Brain microvascular endothelial cell (primary cell): ENCODE measurements at regions not wholly inside any gene's neighbourhood (a gene's known extent, or its start where the extent isn't known, plus 50 kb on each side); places are given as distances from the start of the nearest gene placed in this dataset.

Experiments used
- DNase-seq: peaks from one replicate; pipeline ENCODE4 v3.0.0-alpha.2; 2020
- H3K27ac ChIP-seq: fragments of 250-450 bp; sonication (Bioruptor Pico); 2 replicates; pipeline ENCODE4 v1.5.1; 2020; ENCODE audit warnings: mild to moderate bottlenecking, moderate library complexity
- H3K27me3 ChIP-seq: fragments of 250-450 bp; sonication (Bioruptor Pico); replicated peaks from 2 replicates; pipeline ENCODE4 v1.5.1; 2020; ENCODE audit warnings: mild to moderate bottlenecking
- H3K36me3 ChIP-seq: fragments of 250-450 bp; sonication (Bioruptor Pico); replicated peaks from 2 replicates; pipeline ENCODE4 v1.5.1; 2020; ENCODE audit warnings: mild to moderate bottlenecking
- H3K4me3 ChIP-seq: 2 replicates; pipeline ENCODE4 v1.5.1; 2011; ENCODE audit warnings: low read depth, mild to moderate bottlenecking, control low read depth, low read length, moderate library complexity
- in situ Hi-C: cut with HindIII; loops from 2 replicates; pipeline ENCODE4 v1.10.0; 2017; ENCODE audit warnings: low sequenced_read_pairs, low pct_ligation_motif_present
- TF ChIP-seq, protein P1 (sequence below): IDR thresholded peaks from 2 replicates; pipeline ENCODE4 v1.5.1; 2011; ENCODE audit warnings: low read depth, mild to moderate bottlenecking, moderate library complexity, low read length, control low read depth, inconsistent platforms; ENCODE audit errors: missing control alignments

GRCh38 chr5:125505115-125505514 is 758.7 kb upstream of the ZNF608 start:
- Histone ChIP-seq H3K27ac (no peak overlapping the region), H3K4me3 (no peak overlapping the region), H3K27me3 (no peaks in the 10 kb centered on the region), H3K36me3 (no peaks in the 10 kb centered on the region)
- TF ChIP-seq, protein P1, sequence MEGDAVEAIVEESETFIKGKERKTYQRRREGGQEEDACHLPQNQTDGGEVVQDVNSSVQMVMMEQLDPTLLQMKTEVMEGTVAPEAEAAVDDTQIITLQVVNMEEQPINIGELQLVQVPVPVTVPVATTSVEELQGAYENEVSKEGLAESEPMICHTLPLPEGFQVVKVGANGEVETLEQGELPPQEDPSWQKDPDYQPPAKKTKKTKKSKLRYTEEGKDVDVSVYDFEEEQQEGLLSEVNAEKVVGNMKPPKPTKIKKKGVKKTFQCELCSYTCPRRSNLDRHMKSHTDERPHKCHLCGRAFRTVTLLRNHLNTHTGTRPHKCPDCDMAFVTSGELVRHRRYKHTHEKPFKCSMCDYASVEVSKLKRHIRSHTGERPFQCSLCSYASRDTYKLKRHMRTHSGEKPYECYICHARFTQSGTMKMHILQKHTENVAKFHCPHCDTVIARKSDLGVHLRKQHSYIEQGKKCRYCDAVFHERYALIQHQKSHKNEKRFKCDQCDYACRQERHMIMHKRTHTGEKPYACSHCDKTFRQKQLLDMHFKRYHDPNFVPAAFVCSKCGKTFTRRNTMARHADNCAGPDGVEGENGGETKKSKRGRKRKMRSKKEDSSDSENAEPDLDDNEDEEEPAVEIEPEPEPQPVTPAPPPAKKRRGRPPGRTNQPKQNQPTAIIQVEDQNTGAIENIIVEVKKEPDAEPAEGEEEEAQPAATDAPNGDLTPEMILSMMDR, result no peak
- in situ Hi-C loops, result no loop called here
- no peak for DNase-seq

GRCh38 chr5:125506124-125506523 is 759.7 kb upstream of the ZNF608 start:
- TF ChIP-seq, protein P1, result no peak
- H3K27me3 ChIP-seq, result no peaks in the 10 kb centered on the region
- in situ Hi-C loops, result no loop called here

DNA sequence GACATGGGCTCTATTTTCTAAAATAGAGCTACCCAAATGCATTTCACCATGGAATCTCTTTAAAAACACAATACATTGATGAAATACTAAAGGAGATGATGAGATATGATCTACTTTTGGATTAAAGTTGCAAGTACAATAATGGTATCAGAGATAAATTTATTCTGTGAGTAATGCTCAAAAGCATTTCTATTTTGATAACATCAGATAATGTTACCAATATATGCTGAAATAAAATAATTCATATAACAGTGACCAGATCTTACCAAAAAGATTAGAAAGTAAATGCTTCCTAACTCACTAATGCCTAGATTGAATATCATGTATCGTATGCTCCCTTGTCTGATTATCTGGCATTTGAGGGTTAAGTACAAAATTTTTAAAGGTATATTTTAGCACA is 761.8 kb upstream of the ZNF608 start:
- TF ChIP-seq, protein P1, result no peak
- no peaks in the 10 kb centered on the region for H3K36me3 ChIP-seq
- in situ Hi-C loops, result no loop called here
- H3K27ac ChIP-seq, result no peak overlapping the region
- no peak overlapping the region for H3K4me3 ChIP-seq
- H3K27me3 ChIP-seq, result no peaks in the 10 kb centered on the region
- no peak for DNase-seq

More at GRCh38 chr5:125506124-125506523, 759.7 kb upstream of the ZNF608 start:
- no peaks in the 10 kb centered on the region for H3K36me3 ChIP-seq
- no peak for DNase-seq
- H3K4me3 ChIP-seq, result no peak overlapping the region
- no peak overlapping the region for H3K27ac ChIP-seq

GRCh38 chr5:125510651-125511050 is 764.2 kb upstream of the ZNF608 start:
- TF ChIP-seq, protein P1, result no peak
- no peak for DNase-seq
- in situ Hi-C loops, result no loop called here
- Histone ChIP-seq H3K36me3 (no peaks in the 10 kb centered on the region), H3K27me3 (no peaks in the 10 kb centered on the region), H3K4me3 (no peak overlapping the region), H3K27ac (no peak overlapping the region)

GRCh38 chr5:125517973-125518550 is 771.6 kb upstream of the ZNF608 start:
- TF ChIP-seq, protein P1, result no peak
- Histone ChIP-seq H3K27ac (no peak overlapping the region), H3K36me3 (no peaks in the 10 kb centered on the region), H3K4me3 (no peak overlapping the region), H3K27me3 (no peaks in the 10 kb centered on the region)
- no peak for DNase-seq
- in situ Hi-C loops, result no loop called here

DNA sequence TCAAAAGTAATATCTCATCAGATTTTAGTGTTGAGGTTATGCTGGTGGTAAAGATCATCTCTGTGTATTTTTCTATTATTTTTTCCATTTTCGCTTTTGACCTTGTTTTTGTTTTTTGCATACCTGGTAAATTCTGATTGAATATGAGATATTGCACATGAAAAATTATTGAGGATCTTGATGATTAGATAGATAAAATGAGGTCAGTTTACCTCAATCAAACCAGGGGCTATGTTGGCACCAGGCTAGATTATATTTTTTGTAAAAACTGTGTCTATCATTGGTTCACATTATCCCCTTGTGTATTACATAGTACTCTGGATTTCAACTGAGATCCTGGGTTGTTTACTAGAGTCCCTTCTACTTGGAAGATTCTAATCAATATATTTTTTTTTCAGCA is 774.9 kb upstream of the ZNF608 start:
- Histone ChIP-seq H3K27me3 (no peaks in the 10 kb centered on the region), H3K27ac (no peak overlapping the region), H3K36me3 (no peaks in the 10 kb centered on the region), H3K4me3 (no peak overlapping the region)
- DNase-seq, result no peak
- TF ChIP-seq, protein P1, result no peak
- in situ Hi-C loops, result no loop called here
